HG02588 (cell line): ENCODE measurements at regions not wholly inside any gene's neighbourhood (a gene's known extent, or its start where the extent isn't known, plus 50 kb on each side); places are given as distances from the start of the nearest gene placed in this dataset.
"Not testable (repeated sequence)": the region's sequence is repeated elsewhere in the genome, so short reads cannot be mapped to it uniquely, and the experiment has no call there.

Experiments
- ATAC-seq: cut with Tn5 transposase; IDR thresholded peaks from one replicate; pipeline ENCODE4 v1.9.1; 2021; ENCODE audit warnings: mild to moderate bottlenecking, moderate library complexity; ENCODE audit not compliant: unreplicated experiment

- ATAC-seq = peak; percentile 66
Measured at GRCh38 chr2:113551637-113552318, 53.3 kb downstream of the FOXD4L1 start.

- ATAC-seq = not testable (repeated sequence)
Measured at GRCh38 chr2:113559820-113560219, 61.4 kb downstream of the FOXD4L1 start.

- ATAC-seq = peak; percentile 70
Measured at GRCh38 chr2:113562662-113563061, 64.2 kb downstream of the FOXD4L1 start.

- ATAC-seq = not testable (repeated sequence)
Measured at GRCh38 chr2:113566674-113567480, 60.2 kb upstream of the RABL2A start.

GRCh38 chr2:113567481-113567849 is 59.6 kb upstream of the RABL2A start:
- ATAC-seq = not testable (repeated sequence)

GRCh38 chr2:113568231-113568630 is 58.8 kb upstream of the RABL2A start:
- not testable (repeated sequence) for ATAC-seq

- ATAC-seq = not testable (repeated sequence)
Measured at GRCh38 chr2:113570082-113570481, 57.0 kb upstream of the RABL2A start.

- ATAC-seq = not testable (repeated sequence)
Measured at GRCh38 chr2:113570509-113571009, 56.5 kb upstream of the RABL2A start.

- ATAC-seq = not testable (repeated sequence)
Measured at GRCh38 chr2:113571482-113572068, 55.5 kb upstream of the RABL2A start.

- not testable (repeated sequence) for ATAC-seq
Measured at GRCh38 chr2:113575721-113576120, 51.3 kb upstream of the RABL2A start.

- ATAC-seq = not testable (repeated sequence)
Measured at GRCh38 chr2:113576353-113576752, 50.7 kb upstream of the RABL2A start.
